GM19324 (cell line): ENCODE measurements at regions not wholly inside any gene's neighbourhood (a gene's known extent, or its start where the extent isn't known, plus 50 kb on each side); places are given as distances from the start of the nearest gene placed in this dataset.
"Not testable (repeated sequence)": the region's sequence is repeated elsewhere in the genome, so short reads cannot be mapped to it uniquely, and the experiment has no call there.

Experiments
- ATAC-seq: cut with Tn5 transposase; IDR thresholded peaks from one replicate; pipeline ENCODE4 v1.9.1; 2021; ENCODE audit warnings: mild to moderate bottlenecking, moderate library complexity; ENCODE audit not compliant: unreplicated experiment, low FRiP score

GRCh38 chr6:25150031-25150430 is 129.1 kb upstream of the CARMIL1 start:
- ATAC-seq: no peak

GRCh38 chr6:25150863-25151262 is 128.3 kb upstream of the CARMIL1 start:
- no peak for ATAC-seq

GRCh38 chr6:25153079-25153478 is 126.1 kb upstream of the CARMIL1 start:
- no peak for ATAC-seq

- ATAC-seq: no peak
Observed at GRCh38 chr6:25154034-25154596, 125.1 kb upstream of the CARMIL1 start.

GRCh38 chr6:25155211-25155610 is 124.0 kb upstream of the CARMIL1 start:
- ATAC-seq: no peak

- ATAC-seq: no peak
Observed at GRCh38 chr6:25156123-25156522, 123.1 kb upstream of the CARMIL1 start.

GRCh38 chr6:25157183-25157582 is 122.0 kb upstream of the CARMIL1 start:
- no peak for ATAC-seq

- ATAC-seq: no peak
Observed at GRCh38 chr6:25157842-25158241, 121.3 kb upstream of the CARMIL1 start.

GRCh38 chr6:25160134-25160533 is 119.0 kb upstream of the CARMIL1 start:
- not testable (repeated sequence) for ATAC-seq

GRCh38 chr6:25165177-25165576 is 114.0 kb upstream of the CARMIL1 start:
- no peak for ATAC-seq

- no peak for ATAC-seq
Observed at GRCh38 chr6:25165800-25166199, 113.4 kb upstream of the CARMIL1 start.

GRCh38 chr6:25166955-25167748 is 112.0 kb upstream of the CARMIL1 start:
- no peak for ATAC-seq

- no peak for ATAC-seq
Observed at GRCh38 chr6:25167961-25168360, 111.2 kb upstream of the CARMIL1 start.

- ATAC-seq: no peak
Observed at GRCh38 chr6:25168637-25169036, 110.5 kb upstream of the CARMIL1 start.

GRCh38 chr6:25169553-25169952 is 109.6 kb upstream of the CARMIL1 start:
- ATAC-seq: no peak

- no peak for ATAC-seq
Observed at GRCh38 chr6:25169961-25170360, 109.2 kb upstream of the CARMIL1 start.

- ATAC-seq: no peak
Observed at GRCh38 chr6:25170640-25171039, 108.5 kb upstream of the CARMIL1 start.

GRCh38 chr6:25171301-25171700 is 107.9 kb upstream of the CARMIL1 start:
- no peak for ATAC-seq

GRCh38 chr6:25172819-25173218 is 106.4 kb upstream of the CARMIL1 start:
- ATAC-seq: no peak

- no peak for ATAC-seq
Observed at GRCh38 chr6:25173246-25173645, 105.9 kb upstream of the CARMIL1 start.

- ATAC-seq: no peak
Observed at GRCh38 chr6:25173951-25174474, 105.2 kb upstream of the CARMIL1 start.

- no peak for ATAC-seq
Observed at GRCh38 chr6:25174678-25175077, 104.5 kb upstream of the CARMIL1 start.
